Neural cell (in vitro differentiated cells): ENCODE measurements at regions not wholly inside any gene's neighbourhood (a gene's known extent, or its start where the extent isn't known, plus 50 kb on each side); places are given as distances from the start of the nearest gene placed in this dataset.
"Not testable (repeated sequence)": the region's sequence is repeated elsewhere in the genome, so short reads cannot be mapped to it uniquely, and the experiment has no call there.

ENCODE experiments used
- H2AFZ ChIP-seq: fragments of 200-600, 300-800 bp; sonication (generic), shearing (Covaris generic); 2 replicates; pipeline ENCODE4 v1.6.0; 2014; ENCODE audit warnings: low read depth, mild to moderate bottlenecking, antibody characterized with exemption, low read length, moderate library complexity
- H3F3A ChIP-seq: fragments of 200-600 bp; shearing (Covaris generic); 2 replicates; pipeline ENCODE4 v1.6.1; 2016; ENCODE audit warnings: mild to moderate bottlenecking, moderate library complexity, mixed read lengths, antibody characterized with exemption, low read length; ENCODE audit not compliant: insufficient read depth, poor library complexity, severe bottlenecking
- H3K27ac ChIP-seq: fragments of 200-600, 300-800 bp; sonication (generic), shearing (Covaris generic); 2 replicates; pipeline ENCODE4 v1.5.1; 2014; ENCODE audit warnings: mild to moderate bottlenecking, low read length, moderate library complexity
- H3K27me3 ChIP-seq: fragments of 300-800, 200-600 bp; sonication (generic), shearing (Covaris generic); 2 replicates; pipeline ENCODE4 v1.6.0; 2014; ENCODE audit warnings: mild to moderate bottlenecking, low read depth, low read length, moderate library complexity; ENCODE audit not compliant: insufficient read depth
- H3K36me3 ChIP-seq: fragments of 300-800, 200-600 bp; sonication (generic), shearing (Covaris generic); 2 replicates; pipeline ENCODE4 v1.5.1; 2014; ENCODE audit warnings: mild to moderate bottlenecking, antibody characterized with exemption, low read length, moderate library complexity; ENCODE audit not compliant: insufficient read depth
- H3K4me2 ChIP-seq: fragments of 300-800, 200-600 bp; sonication (generic), shearing (Covaris generic); 2 replicates; pipeline ENCODE4 v1.6.0; 2014; ENCODE audit warnings: mild to moderate bottlenecking, low read length
- H3K4me3 ChIP-seq: fragments of 300-800, 200-600 bp; sonication (generic), shearing (Covaris generic); 2 replicates; pipeline ENCODE4 v1.5.1; 2014; ENCODE audit warnings: mild to moderate bottlenecking, low read length, moderate library complexity
- H3K79me2 ChIP-seq: fragments of 200-600 bp; shearing (Covaris generic); replicated peaks from 2 replicates; pipeline ENCODE4 v1.6.0; 2014; ENCODE audit warnings: mild to moderate bottlenecking, low read length, moderate library complexity; ENCODE audit not compliant: insufficient read depth
- H3K9ac ChIP-seq: fragments of 300-800, 200-600 bp; sonication (generic), shearing (Covaris generic); 2 replicates; pipeline ENCODE4 v1.6.1; 2016; ENCODE audit warnings: mild to moderate bottlenecking, low read length, mixed read lengths
- H3K9me2 ChIP-seq: fragments of 200-600 bp; shearing (Covaris generic); 2 replicates; pipeline ENCODE4 v1.6.1; 2016; ENCODE audit warnings: mild to moderate bottlenecking, low read length, mixed read lengths; ENCODE audit not compliant: insufficient read depth
- H3K9me3 ChIP-seq: fragments of 200-600, 300-800 bp; sonication (generic), shearing (Covaris generic); 2 replicates; pipeline ENCODE4 v1.6.1; 2016; ENCODE audit warnings: mild to moderate bottlenecking, mixed run types, low read length, moderate library complexity, mixed read lengths
- H4K20me1 ChIP-seq: fragments of 200-600 bp; shearing (Covaris generic); 2 replicates; pipeline ENCODE4 v1.6.1; 2016; ENCODE audit warnings: mild to moderate bottlenecking, mixed run types; ENCODE audit not compliant: insufficient read depth
- EP300 ChIP-seq: fragments of 450-650 bp; conservative IDR thresholded peaks from 2 replicates; pipeline ENCODE4 v1.6.1; 2014; ENCODE audit warnings: antibody characterized with exemption, mild to moderate bottlenecking, moderate library complexity; ENCODE audit not compliant: poor library complexity, severe bottlenecking
- EZH2 ChIP-seq: fragments of 200-600, 300-800 bp; shearing (Covaris generic), sonication (generic); IDR thresholded peaks from 2 replicates; pipeline ENCODE4 v1.6.1; 2014; ENCODE audit warnings: antibody characterized with exemption, low read length, borderline replicate concordance, mild to moderate bottlenecking; ENCODE audit not compliant: insufficient read depth, poor library complexity, severe bottlenecking
- MXI1 ChIP-seq: fragments of 450-650 bp; conservative IDR thresholded peaks from 2 replicates; pipeline ENCODE4 v1.6.1; 2014; ENCODE audit warnings: antibody characterized with exemption, mild to moderate bottlenecking; ENCODE audit not compliant: poor library complexity, severe bottlenecking
- POLR2AphosphoS5 ChIP-seq: IDR thresholded peaks from 2 replicates; pipeline ENCODE4 v1.6.1; 2012
- RAD21 ChIP-seq: fragments of 450-650 bp; conservative IDR thresholded peaks from 2 replicates; pipeline ENCODE4 v1.6.1; 2014; ENCODE audit warnings: antibody characterized with exemption, mild to moderate bottlenecking, moderate library complexity
- SMC3 ChIP-seq: fragments of 450-650 bp; conservative IDR thresholded peaks from 2 replicates; pipeline ENCODE4 v1.6.1; 2014; ENCODE audit warnings: antibody characterized with exemption, mild to moderate bottlenecking, moderate library complexity; ENCODE audit not compliant: poor library complexity
- TAF1 ChIP-seq: IDR thresholded peaks from 2 replicates; pipeline ENCODE4 v1.6.1; 2012; ENCODE audit warnings: low read depth
- TF ChIP-seq, protein P1 (sequence below): fragments of 450-650 bp; IDR thresholded peaks from 2 replicates; pipeline ENCODE4 v1.5.1; 2014; ENCODE audit warnings: antibody characterized with exemption, mild to moderate bottlenecking, moderate library complexity; ENCODE audit not compliant: poor library complexity, severe bottlenecking
- TF ChIP-seq, protein P2 (sequence below): IDR thresholded peaks from 2 replicates; pipeline ENCODE4 v1.6.1; 2012; ENCODE audit warnings: borderline replicate concordance

DNA sequence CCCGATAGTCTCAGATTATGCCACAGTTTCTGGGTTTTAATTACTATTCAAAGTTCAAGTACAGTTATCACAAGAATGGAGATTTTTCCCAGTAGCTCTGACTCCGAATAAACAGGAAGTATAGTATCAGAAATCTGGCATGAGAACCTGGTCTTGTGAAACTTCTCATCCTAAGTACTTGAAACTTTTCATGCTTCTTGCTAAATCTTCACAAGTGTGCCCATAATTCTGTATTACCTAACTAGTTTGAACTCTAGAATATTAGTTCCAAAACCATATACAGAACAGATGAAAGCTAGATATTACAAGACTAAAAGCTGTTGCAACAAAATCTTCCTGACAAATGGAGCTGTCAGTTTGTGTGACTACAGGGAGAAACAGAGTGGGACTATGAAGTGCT is 70.5 kb upstream of the CSNK1A1L start:
- no peaks in the 10 kb centered on the region for H3K36me3 ChIP-seq
- no peak overlapping the region for H3K4me2 ChIP-seq
- H3K9me2 ChIP-seq: no peaks in the 10 kb centered on the region
- no peaks in the 10 kb centered on the region for H3K9me3 ChIP-seq
- H2AFZ ChIP-seq: no peak overlapping the region
- no peaks in the 10 kb centered on the region for H3K79me2 ChIP-seq
- H3K9ac ChIP-seq: no peak overlapping the region
- H3F3A ChIP-seq: no peaks in the 10 kb centered on the region
- H3K27me3 ChIP-seq: no peaks in the 10 kb centered on the region
- no peaks in the 10 kb centered on the region for H4K20me1 ChIP-seq
- H3K4me3 ChIP-seq: no peak overlapping the region
- H3K27ac ChIP-seq: no peak overlapping the region
- no peak for TF ChIP-seq RAD21
- no peak for TF ChIP-seq EZH2
- TF ChIP-seq POLR2AphosphoS5: no peak
- no peak for TF ChIP-seq SMC3

DNA sequence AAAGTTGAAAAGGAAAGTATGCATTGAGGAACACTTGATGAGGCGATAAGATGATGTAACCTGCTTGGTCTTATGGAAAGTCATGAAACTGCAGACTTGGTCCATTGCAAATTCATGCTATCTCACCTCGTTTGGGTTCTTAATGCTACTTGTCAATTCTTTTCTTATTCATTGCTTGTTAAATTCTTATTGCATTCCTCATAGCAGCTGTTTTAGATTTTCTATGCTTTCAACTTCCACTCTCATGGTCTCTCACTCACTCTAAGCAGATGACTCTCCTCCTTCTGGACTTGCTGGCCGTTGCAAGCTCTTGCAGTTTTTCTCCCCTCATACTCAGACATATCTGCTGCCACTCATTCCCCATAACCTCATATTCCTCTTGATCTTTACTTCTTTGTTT is 67.8 kb upstream of the CSNK1A1L start:
- Histone ChIP-seq H3K9me2 (no peaks in the 10 kb centered on the region), H4K20me1 (no peaks in the 10 kb centered on the region), H3K36me3 (no peaks in the 10 kb centered on the region), H3K79me2 (no peaks in the 10 kb centered on the region), H3K9me3 (no peaks in the 10 kb centered on the region), H3K4me3 (no peak overlapping the region), H2AFZ (no peak overlapping the region), H3K9ac (no peak overlapping the region), H3F3A (no peaks in the 10 kb centered on the region), H3K27me3 (no peaks in the 10 kb centered on the region), H3K27ac (no peak overlapping the region), H3K4me2 (no peak overlapping the region)
- TF ChIP-seq EP300 (no peak), TAF1 (no peak), EZH2 (no peak), POLR2AphosphoS5 (no peak), RAD21 (no peak), SMC3 (no peak), MXI1 (no peak)
- TF ChIP-seq, protein P1, sequence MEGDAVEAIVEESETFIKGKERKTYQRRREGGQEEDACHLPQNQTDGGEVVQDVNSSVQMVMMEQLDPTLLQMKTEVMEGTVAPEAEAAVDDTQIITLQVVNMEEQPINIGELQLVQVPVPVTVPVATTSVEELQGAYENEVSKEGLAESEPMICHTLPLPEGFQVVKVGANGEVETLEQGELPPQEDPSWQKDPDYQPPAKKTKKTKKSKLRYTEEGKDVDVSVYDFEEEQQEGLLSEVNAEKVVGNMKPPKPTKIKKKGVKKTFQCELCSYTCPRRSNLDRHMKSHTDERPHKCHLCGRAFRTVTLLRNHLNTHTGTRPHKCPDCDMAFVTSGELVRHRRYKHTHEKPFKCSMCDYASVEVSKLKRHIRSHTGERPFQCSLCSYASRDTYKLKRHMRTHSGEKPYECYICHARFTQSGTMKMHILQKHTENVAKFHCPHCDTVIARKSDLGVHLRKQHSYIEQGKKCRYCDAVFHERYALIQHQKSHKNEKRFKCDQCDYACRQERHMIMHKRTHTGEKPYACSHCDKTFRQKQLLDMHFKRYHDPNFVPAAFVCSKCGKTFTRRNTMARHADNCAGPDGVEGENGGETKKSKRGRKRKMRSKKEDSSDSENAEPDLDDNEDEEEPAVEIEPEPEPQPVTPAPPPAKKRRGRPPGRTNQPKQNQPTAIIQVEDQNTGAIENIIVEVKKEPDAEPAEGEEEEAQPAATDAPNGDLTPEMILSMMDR: no peak
- TF ChIP-seq, protein P2, sequence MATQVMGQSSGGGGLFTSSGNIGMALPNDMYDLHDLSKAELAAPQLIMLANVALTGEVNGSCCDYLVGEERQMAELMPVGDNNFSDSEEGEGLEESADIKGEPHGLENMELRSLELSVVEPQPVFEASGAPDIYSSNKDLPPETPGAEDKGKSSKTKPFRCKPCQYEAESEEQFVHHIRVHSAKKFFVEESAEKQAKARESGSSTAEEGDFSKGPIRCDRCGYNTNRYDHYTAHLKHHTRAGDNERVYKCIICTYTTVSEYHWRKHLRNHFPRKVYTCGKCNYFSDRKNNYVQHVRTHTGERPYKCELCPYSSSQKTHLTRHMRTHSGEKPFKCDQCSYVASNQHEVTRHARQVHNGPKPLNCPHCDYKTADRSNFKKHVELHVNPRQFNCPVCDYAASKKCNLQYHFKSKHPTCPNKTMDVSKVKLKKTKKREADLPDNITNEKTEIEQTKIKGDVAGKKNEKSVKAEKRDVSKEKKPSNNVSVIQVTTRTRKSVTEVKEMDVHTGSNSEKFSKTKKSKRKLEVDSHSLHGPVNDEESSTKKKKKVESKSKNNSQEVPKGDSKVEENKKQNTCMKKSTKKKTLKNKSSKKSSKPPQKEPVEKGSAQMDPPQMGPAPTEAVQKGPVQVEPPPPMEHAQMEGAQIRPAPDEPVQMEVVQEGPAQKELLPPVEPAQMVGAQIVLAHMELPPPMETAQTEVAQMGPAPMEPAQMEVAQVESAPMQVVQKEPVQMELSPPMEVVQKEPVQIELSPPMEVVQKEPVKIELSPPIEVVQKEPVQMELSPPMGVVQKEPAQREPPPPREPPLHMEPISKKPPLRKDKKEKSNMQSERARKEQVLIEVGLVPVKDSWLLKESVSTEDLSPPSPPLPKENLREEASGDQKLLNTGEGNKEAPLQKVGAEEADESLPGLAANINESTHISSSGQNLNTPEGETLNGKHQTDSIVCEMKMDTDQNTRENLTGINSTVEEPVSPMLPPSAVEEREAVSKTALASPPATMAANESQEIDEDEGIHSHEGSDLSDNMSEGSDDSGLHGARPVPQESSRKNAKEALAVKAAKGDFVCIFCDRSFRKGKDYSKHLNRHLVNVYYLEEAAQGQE: no peak

DNA sequence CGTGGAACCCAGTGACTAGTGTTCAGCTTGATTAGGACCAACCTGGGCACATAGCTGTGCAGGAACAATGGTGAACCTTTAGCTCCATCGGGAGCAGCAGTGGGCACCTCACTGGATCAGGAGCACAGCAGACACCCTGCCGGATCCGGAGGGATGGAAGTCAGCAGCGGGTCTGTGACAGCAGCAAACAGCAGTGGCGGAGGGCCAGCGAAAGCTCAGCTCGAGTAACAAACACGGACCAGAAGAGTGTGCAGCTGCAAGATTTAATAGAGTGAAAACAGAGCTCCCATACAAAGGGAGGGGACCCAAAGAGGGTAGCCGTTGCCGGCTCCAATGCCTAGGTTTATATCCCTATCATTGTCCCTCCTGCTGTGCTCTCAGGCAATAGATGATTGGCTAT is 66.8 kb upstream of the CSNK1A1L start:
- not testable (repeated sequence) for H2AFZ ChIP-seq

More for the DNA sequence above, 66.8 kb upstream of the CSNK1A1L start:
- not testable (repeated sequence) for H3K27me3 ChIP-seq, H3K9me2 ChIP-seq, H4K20me1 ChIP-seq, H3K9me3 ChIP-seq, H3K4me3 ChIP-seq, H3K4me2 ChIP-seq, H3K27ac ChIP-seq, H3K9ac ChIP-seq, H3F3A ChIP-seq, H3K36me3 ChIP-seq, H3K79me2 ChIP-seq
